ENCODE measurements at regions not wholly inside any gene's neighbourhood (a gene's known extent, or its start where the extent isn't known, plus 50 kb on each side); places are given as distances from the start of the nearest gene placed in this dataset.

DNA sequence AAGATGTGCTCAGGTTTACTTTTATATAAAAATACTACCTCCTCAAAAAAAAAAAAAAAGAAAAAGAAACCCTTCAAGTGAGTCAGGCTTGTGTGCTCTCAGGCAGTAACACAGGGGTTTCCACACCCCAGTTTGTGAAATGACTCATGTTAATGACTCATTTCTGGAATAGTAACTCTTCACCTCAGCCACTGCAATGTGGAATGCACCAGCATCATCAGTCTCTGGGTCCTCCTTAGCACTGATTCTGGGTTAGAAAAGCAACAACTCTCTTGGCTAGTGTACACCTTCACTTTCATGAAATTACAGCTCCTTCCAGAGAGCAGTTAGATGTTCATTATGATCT lies 110.6 kb downstream of the EMX2 start:
- no peak for TF ChIP-seq CTCF (conservative IDR thresholded peaks at IDR 0.05 in 1 of 2, IDR thresholded peaks at IDR 0.05 in 1 of 2; ENCODE audit: low read depth in 1 of 2, low read length in 2 of 2)
- TF ChIP-seq EZH2 (IDR thresholded peaks at IDR 0.05; ENCODE audit: low read length, missing control alignments), result no peak
